ENCODE measurements at regions not wholly inside any gene's neighbourhood (a gene's known extent, or its start where the extent isn't known, plus 50 kb on each side); places are given as distances from the start of the nearest gene placed in this dataset.

DNA sequence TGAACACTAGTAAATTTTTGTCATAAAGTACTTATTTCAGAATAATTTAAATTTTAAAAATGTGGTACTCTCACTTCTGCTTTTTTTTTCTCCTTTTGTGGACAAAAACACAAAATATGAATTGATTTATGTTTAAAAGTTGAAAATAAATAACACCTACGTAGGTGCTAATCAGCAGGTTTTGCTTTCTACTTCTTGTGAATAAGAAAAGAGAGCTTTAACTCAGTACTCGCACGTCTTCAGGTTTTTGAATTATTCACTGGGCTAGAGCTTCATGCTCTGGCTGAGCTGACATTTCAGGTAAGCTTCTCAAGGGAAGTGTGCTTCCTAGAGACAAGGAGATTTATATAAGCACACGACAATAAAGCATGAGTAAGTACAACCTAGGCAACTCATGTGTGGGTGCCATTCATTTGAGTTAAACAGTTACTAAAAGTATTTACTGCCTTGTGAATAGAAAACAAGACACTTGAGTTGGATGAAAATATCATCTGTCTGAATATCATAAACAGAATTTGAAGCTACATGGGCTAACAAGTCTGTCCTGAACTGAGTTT lies 190.0 kb upstream of the POT1 start:
- TF ChIP-seq MAZ (CRISPR knock-in tag; conservative IDR thresholded peaks at IDR 0.05 in 1 of 2, IDR thresholded peaks at IDR 0.05 in 1 of 2) (no peak), SMAD3 (CRISPR knock-in tag; conservative IDR thresholded peaks at IDR 0.05) (no peak), EP300 (IDR thresholded peaks at IDR 0.05; ENCODE audit: low read length) (no peak), TGIF2 (CRISPR knock-in tag; IDR thresholded peaks at IDR 0.05) (no peak)
- TF ChIP-seq, protein P1, sequence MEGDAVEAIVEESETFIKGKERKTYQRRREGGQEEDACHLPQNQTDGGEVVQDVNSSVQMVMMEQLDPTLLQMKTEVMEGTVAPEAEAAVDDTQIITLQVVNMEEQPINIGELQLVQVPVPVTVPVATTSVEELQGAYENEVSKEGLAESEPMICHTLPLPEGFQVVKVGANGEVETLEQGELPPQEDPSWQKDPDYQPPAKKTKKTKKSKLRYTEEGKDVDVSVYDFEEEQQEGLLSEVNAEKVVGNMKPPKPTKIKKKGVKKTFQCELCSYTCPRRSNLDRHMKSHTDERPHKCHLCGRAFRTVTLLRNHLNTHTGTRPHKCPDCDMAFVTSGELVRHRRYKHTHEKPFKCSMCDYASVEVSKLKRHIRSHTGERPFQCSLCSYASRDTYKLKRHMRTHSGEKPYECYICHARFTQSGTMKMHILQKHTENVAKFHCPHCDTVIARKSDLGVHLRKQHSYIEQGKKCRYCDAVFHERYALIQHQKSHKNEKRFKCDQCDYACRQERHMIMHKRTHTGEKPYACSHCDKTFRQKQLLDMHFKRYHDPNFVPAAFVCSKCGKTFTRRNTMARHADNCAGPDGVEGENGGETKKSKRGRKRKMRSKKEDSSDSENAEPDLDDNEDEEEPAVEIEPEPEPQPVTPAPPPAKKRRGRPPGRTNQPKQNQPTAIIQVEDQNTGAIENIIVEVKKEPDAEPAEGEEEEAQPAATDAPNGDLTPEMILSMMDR (IDR thresholded peaks at IDR 0.05 in 2 of 3, conservative IDR thresholded peaks at IDR 0.05 in 1 of 3; ENCODE audit: insufficient read depth in 2 of 3, low read depth in 1 of 3, low read length in 3 of 3), result no peak
